ENCODE measurements at regions not wholly inside any gene's neighbourhood (a gene's known extent, or its start where the extent isn't known, plus 50 kb on each side); places are given as distances from the start of the nearest gene placed in this dataset.
"Not testable (repeated sequence)": the region's sequence is repeated elsewhere in the genome, so short reads cannot be mapped to it uniquely, and the experiment has no call there.

DNA sequence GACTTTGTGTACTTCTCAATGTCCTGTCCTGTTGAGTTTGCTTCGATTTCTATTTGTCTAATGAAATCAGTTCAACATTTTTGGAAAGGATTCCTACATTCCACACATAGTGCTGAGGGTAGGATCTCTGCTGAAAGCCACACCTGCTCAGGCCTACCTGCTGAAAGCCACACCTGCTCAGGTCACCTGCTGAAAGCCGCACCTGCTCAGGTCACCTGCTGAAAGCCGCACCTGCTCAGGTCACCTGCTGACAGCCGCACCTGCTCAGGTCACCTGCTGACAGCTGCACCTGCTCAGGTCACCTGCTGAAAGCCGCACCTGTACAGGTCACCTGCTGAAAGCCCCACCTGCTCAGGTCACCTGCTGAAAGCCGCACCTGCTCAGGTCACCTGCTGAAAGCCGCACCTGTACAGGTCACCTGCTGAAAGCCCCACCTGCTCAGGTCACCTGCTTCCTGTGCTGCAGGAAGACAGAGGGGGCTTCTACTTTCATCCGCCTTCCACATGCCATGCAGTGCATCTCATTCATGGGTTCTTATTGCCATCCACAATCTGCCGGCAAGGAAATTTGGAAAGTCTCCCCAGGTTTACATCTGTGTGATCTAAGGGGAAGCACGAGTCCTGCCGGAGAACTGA, 340.3 kb downstream of the THBS2 start:
- H3K36me3 Mint-ChIP-seq (ENCODE audit: low read depth), result not testable (repeated sequence)

DNA sequence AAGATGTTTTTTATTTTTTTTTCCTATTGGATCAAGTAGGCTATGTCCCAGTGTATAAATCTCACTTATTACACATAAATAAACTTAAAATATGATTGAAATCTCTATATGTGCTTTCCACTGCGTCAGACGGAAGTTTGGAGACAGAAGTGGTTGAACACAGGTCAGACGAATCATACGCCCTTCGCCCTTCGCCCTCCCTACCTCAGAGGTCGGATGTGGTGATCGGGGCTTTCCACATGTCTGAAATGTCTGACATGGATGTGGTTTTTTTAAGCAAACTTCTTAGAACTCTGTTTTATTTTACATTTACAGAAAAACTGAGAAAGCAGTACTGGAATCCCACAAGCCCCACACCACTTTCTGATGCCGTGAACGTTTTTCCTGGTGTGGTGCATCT, 344.4 kb downstream of the THBS2 start:
- no peak for DNase-seq
- Mint-ChIP-seq H3K36me3 (ENCODE audit: low read depth) (no peaks in the 10 kb centered on the region), H3K27ac (no peak overlapping the region), H3K4me1 (no peaks in the 10 kb centered on the region), H3K4me3 (no peak overlapping the region), H3K9me3 (no peaks in the 10 kb centered on the region), H3K27me3 (no peaks in the 10 kb centered on the region)
- intact Hi-C loops (cut with micrococcal nuclease), result no loop called here

More for the DNA sequence above, 340.3 kb downstream of the THBS2 start:
- H3K4me1 Mint-ChIP-seq; DNase-seq; H3K27me3 Mint-ChIP-seq; H3K9me3 Mint-ChIP-seq; intact Hi-C loops (cut with micrococcal nuclease); H3K4me3 Mint-ChIP-seq; H3K27ac Mint-ChIP-seq: not testable (repeated sequence)

DNA sequence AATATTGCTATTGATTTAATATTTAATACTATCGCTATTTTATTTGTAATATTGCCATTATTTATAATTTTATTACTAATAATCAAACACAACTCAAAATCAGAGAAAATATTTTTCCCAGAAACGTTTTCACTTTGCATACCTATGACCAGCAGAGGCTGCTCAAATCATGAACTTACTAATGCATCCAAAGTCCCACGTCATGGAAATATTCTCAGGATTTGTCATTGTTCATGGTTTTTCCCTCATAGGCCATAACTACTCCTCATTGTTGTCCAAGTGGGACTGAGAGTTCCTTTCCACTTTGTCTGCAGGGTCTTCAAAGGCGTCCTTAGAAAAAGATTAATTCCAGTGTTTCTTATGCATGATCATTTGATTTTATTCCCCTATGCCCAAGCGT, 344.8 kb downstream of the THBS2 start:
- Mint-ChIP-seq H3K4me3 (no peak overlapping the region), H3K4me1 (no peaks in the 10 kb centered on the region), H3K36me3 (ENCODE audit: low read depth) (no peaks in the 10 kb centered on the region), H3K27ac (no peak overlapping the region), H3K9me3 (no peaks in the 10 kb centered on the region), H3K27me3 (no peaks in the 10 kb centered on the region)
- intact Hi-C loops (cut with micrococcal nuclease), result no loop called here
- no peak for DNase-seq

DNA sequence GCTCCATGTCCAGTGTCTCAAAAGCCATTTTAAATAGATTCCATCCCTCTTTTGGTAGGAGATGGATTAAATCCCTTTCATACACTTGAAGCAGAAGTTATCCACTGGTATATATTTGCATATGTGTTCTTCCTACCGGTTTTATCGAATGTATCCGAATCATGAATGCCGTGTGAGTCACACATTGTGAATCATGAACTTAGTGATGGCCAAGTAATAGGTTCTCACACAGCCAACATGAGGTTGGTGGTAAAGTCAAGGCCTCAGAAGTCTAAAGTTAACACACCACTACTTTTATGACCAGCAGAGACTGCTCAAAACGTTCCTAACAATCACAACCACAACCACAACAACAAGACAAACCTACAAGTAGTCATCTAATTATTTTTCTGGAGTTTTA, 345.5 kb downstream of the THBS2 start:
- no peak overlapping the region for H3K4me3 Mint-ChIP-seq
- H3K4me1 Mint-ChIP-seq, result no peaks in the 10 kb centered on the region
- no peak overlapping the region for H3K27ac Mint-ChIP-seq
- H3K27me3 Mint-ChIP-seq, result no peaks in the 10 kb centered on the region
- intact Hi-C loops (cut with micrococcal nuclease), result no loop called here
- H3K36me3 Mint-ChIP-seq (ENCODE audit: low read depth), result no peaks in the 10 kb centered on the region
- no peak for DNase-seq
- H3K9me3 Mint-ChIP-seq, result no peaks in the 10 kb centered on the region

DNA sequence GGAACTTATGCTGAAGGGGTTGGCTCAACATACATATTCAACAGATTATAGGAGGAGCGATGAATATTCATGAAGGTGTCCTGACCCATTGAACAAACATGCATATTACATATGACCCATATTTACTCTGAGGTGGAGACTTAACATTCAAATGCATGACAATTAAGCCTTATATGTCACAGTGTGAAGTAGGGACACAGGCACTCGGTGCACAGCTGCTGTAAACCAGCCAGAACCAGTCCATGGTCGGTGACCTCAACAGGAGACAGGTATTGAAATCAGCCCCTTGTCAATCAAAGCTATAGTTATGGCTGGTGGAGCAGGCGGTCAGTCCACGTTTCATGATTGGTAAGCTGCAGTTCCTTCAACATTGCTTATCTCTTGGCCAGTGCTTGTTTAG, 347.3 kb downstream of the THBS2 start:
- Mint-ChIP-seq H3K4me3 (no peak overlapping the region), H3K9me3 (no peaks in the 10 kb centered on the region), H3K36me3 (ENCODE audit: low read depth) (no peaks in the 10 kb centered on the region), H3K27me3 (no peaks in the 10 kb centered on the region), H3K4me1 (no peaks in the 10 kb centered on the region), H3K27ac (no peak overlapping the region)
- DNase-seq, result no peak
- intact Hi-C loops (cut with micrococcal nuclease), result no loop called here

DNA sequence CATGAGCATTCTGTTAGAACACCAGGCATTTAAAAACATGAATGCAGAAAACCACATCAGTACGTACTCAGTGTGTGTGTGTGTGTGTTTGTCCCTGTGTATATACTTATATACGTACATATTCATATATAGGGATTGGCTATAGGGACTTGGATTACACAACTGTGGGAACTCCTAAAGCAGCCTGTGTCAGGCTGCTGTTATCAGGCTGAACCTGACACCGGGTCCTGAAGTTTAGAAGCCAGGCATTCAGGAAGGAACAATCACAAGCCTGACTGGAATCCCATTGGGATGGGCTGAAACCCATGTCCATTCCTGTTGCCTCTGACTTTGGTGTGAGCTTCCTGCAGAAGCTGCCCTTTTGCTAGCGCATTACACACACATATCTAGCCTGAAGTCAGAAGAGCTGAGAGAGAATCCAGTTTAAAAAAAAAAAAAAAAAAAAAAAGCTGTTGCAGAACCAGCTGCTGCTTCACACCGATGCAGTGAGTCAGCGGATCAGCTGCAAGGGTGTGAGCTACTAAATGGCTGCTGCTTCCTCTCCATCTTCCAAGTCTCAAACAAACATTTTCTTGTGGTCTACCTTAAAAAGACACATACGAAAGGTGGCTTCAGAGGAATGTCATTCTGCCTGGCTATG, 348.1 kb downstream of the THBS2 start:
- Mint-ChIP-seq H3K36me3 (ENCODE audit: low read depth) (no peaks in the 10 kb centered on the region), H3K9me3 (no peaks in the 10 kb centered on the region), H3K4me3 (no peak overlapping the region), H3K4me1 (no peaks in the 10 kb centered on the region), H3K27ac (no peak overlapping the region), H3K27me3 (no peaks in the 10 kb centered on the region)
- DNase-seq, result no peak
- intact Hi-C loops (cut with micrococcal nuclease), result no loop called here

DNA sequence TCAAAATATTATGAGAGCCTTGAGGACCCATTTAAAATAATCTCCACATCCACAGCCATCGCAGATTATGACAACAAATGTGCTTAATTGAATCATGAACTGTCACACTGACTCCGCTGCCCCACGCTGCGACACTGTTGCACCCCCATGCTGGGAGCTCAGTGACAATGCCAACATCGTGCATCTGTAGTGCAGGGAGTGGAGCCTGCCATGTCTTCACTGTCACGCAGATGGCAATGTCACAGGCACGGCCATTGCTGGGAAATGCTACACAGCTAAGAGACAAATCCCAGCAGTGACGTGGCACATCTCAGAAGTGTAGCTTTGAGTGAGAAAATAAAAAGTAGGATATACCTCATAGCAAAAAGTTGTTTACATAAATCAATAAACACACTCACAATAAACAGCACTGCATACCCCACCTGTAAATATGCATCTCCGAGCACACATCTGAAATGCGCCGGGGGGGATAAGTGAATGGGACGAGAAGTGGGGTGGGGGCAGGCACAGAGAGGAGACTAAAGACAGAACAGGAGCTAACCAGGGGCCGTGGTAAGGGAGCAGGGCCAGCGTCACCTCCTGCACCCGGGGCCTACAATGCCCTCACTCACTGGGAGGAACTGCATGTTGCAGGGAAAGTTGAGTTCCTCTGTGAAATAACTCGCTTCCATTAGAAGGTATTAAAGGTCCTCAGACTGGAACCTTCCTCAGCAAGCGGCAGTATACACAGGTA, 349.9 kb downstream of the THBS2 start:
- H3K27me3 Mint-ChIP-seq, result peaks cover 3% of the 10 kb centered on the region
- H3K4me3 Mint-ChIP-seq, result no peak overlapping the region
- no peaks in the 10 kb centered on the region for H3K4me1 Mint-ChIP-seq
- H3K9me3 Mint-ChIP-seq, result no peaks in the 10 kb centered on the region
- no peaks in the 10 kb centered on the region for H3K36me3 Mint-ChIP-seq (ENCODE audit: low read depth)
- DNase-seq, result no peak
- intact Hi-C loops (cut with micrococcal nuclease), result no loop called here
- no peak overlapping the region for H3K27ac Mint-ChIP-seq

DNA sequence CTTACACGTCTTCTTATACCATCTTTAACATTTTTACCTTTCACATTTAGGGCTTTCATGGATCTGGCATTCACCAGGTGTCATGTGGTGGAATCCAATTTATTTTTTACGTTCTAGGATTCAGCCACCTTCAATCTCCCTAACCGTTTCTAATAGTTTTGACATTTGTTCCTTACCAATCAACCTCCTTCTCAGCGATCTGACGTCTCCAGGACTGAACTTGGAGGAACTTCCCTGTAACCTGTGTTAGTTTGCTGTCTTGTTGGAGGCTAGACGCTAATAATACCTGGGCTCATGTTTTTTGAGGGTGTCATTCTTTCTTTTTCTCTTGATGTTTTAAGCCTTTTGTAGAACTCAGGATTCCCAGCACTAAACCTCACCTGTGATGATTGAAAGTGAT, 351.6 kb downstream of the THBS2 start:
- intact Hi-C loops (cut with micrococcal nuclease), result no loop called here
- Mint-ChIP-seq H3K4me3 (no peak overlapping the region), H3K27ac (no peak overlapping the region), H3K9me3 (no peaks in the 10 kb centered on the region), H3K4me1 (no peaks in the 10 kb centered on the region), H3K27me3 (peaks cover 3% of the 10 kb centered on the region), H3K36me3 (ENCODE audit: low read depth) (no peaks in the 10 kb centered on the region)
- no peak for DNase-seq

DNA sequence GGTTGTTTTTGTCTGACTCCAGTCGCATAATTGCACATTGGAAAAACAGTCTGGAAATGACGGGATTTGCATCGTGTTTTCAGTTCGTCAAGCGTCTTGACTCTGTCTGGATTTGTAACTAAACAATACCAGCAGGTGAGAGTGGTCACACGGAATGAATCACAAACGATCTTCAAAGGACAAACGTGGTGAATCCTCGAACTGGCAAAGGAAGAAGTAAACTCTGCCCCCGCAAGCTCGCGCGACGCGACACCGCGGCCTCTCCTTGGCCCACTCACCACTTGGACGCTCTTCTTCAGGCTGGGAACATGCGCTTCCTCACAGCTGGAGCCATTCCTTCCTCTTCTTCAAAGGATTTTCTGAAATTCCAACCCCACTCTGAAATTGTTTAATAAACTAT, 352.6 kb downstream of the THBS2 start:
- no peak overlapping the region for H3K4me3 Mint-ChIP-seq
- DNase-seq, result no peak
- intact Hi-C loops (cut with micrococcal nuclease), result no loop called here
- no peaks in the 10 kb centered on the region for H3K9me3 Mint-ChIP-seq
- peaks cover 1% of the 10 kb centered on the region for H3K4me1 Mint-ChIP-seq
- H3K36me3 Mint-ChIP-seq (ENCODE audit: low read depth), result no peaks in the 10 kb centered on the region
- H3K27ac Mint-ChIP-seq, result no peak overlapping the region
- peaks cover 3% of the 10 kb centered on the region for H3K27me3 Mint-ChIP-seq

DNA sequence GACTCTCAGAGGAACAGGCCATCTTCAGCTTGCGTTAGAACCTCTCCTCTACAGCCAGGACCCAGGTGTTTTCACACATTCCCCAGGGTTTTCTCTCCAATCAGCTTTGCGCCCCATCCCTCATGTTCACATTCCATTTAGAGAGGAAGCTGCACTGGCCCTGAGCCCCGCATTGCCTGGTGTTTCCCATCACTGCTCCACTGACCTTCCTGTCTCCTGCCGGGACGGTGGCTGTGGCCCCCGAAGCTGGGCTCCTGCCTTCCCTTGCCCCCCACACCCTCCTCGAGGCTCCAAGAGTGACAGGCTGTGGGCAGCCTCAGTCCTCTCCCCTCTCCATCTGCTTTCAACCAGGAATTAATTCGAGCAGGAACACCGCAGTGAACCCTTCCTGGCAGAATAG, 357.3 kb downstream of the THBS2 start:
- H3K4me1 Mint-ChIP-seq, result peaks cover 9% of the 10 kb centered on the region
- no peak for DNase-seq
- H3K36me3 Mint-ChIP-seq (ENCODE audit: low read depth), result no peaks in the 10 kb centered on the region
- no peak overlapping the region for H3K27ac Mint-ChIP-seq
- intact Hi-C loops (cut with micrococcal nuclease), result loop anchor here (5.0 to 10.0 kb wide), 2 partner anchors 318 to 1636 kb away; no protein-coding TSS in a partner anchor
- no peak overlapping the region for H3K4me3 Mint-ChIP-seq
- no peaks in the 10 kb centered on the region for H3K9me3 Mint-ChIP-seq
- H3K27me3 Mint-ChIP-seq, result peaks cover 3% of the 10 kb centered on the region

DNA sequence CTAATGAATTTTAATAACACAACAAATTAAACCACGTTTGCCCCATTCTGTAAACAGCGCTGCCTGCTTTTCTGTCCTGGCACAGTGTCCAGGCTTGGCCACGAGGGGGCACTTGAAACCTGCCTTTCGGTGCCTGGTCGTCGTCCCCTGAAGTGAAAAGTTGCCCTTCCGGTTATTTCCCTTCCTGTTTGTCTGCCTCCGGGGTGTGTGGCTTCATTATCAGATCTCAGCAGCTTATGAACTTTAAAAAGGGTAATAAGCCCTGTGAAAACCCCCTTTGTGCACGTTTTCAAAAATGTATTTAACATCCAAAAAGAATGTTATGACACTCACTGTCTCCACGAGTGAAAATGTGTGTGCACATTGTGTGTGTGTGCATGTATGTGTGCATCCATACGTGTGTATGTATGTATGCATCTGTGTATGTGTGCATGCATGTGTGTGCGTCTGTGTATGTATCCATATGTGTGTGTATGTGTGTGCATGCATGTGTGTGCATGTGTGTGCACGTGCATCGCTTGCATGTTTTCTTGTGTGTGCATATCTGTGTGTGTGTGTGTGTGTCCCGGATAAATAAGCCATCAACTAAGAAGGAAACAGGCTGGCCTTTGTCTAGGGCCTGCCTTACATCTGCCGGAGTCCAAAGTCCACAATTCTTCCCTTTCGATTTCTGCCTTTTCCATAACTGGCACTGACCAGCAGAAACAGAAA, 358.4 kb downstream of the THBS2 start:
- Mint-ChIP-seq H3K4me3 (peak overlapping the region; percentile 54), H3K4me1 (peaks cover 9% of the 10 kb centered on the region), H3K27ac (no peak overlapping the region)

DNA sequence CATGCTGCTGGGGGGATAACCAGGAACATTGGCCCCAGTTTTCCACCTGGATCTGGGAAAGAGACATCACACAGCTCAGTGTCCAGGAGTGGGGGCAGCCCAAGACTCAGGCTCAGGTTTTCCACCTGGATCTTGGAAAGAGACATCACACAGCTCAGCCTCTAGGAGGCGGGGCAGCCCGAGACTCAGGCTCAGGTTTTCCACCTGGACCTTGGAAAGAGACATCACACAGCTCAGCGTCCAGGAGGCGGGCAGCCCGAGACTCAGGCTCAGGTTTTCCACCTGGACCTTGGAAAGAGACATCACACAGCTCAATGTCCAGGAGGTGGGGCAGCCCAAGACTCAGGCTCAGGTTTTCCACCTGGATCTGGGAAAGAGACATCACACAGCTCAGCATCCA, 361.6 kb downstream of the THBS2 start:
- no peaks in the 10 kb centered on the region for H3K27me3 Mint-ChIP-seq
- no peaks in the 10 kb centered on the region for H3K36me3 Mint-ChIP-seq (ENCODE audit: low read depth)

More for the DNA sequence above, 358.4 kb downstream of the THBS2 start:
- H3K36me3 Mint-ChIP-seq (ENCODE audit: low read depth), result no peaks in the 10 kb centered on the region
- H3K27me3 Mint-ChIP-seq, result peaks cover 3% of the 10 kb centered on the region
- no peaks in the 10 kb centered on the region for H3K9me3 Mint-ChIP-seq
- intact Hi-C loops (cut with micrococcal nuclease), result loop anchor here (5.0 to 10.0 kb wide), 2 partner anchors 320 to 1637 kb away; no protein-coding TSS in a partner anchor
- DNase-seq, result peak; percentile 93

DNA sequence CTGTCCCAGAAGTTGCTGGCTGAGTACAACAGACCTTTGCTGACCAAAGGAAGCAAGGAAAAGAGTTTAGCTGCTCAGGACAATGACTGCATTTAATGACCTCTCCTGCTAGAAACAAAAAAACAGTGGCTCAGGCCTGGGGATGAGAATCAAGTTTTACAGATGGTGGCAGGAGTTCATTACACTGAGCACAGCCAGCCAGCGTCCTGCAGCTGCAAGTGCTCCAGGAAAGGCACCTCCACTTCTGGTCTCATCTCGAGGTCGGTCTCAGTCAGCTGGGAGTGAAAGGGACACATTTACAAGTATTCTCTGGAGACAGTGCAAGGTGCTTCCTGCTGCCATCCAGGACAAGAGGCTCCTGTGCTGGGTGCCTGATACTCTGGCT, 362.7 kb downstream of the THBS2 start:
- intact Hi-C loops (cut with micrococcal nuclease), result loop anchor here (10.0 kb wide), 1 partner anchor 324 kb away; no protein-coding TSS in a partner anchor
- Mint-ChIP-seq H3K36me3 (ENCODE audit: low read depth) (no peaks in the 10 kb centered on the region), H3K27me3 (no peaks in the 10 kb centered on the region), H3K27ac (no peak overlapping the region), H3K9me3 (no peaks in the 10 kb centered on the region), H3K4me1 (peaks cover 7% of the 10 kb centered on the region), H3K4me3 (no peak overlapping the region)
- no peak for DNase-seq

More for the DNA sequence above, 361.6 kb downstream of the THBS2 start:
- Mint-ChIP-seq H3K9me3 (no peaks in the 10 kb centered on the region), H3K4me3 (no peak overlapping the region), H3K27ac (no peak overlapping the region), H3K4me1 (peaks cover 9% of the 10 kb centered on the region)
- DNase-seq, result no peak
- intact Hi-C loops (cut with micrococcal nuclease), result loop anchor here (10.0 kb wide), 1 partner anchor 323 kb away; no protein-coding TSS in a partner anchor
